ENCODE measurements at regions not wholly inside any gene's neighbourhood (a gene's known extent, or its start where the extent isn't known, plus 50 kb on each side); places are given as distances from the start of the nearest gene placed in this dataset.
"Not testable (repeated sequence)": the region's sequence is repeated elsewhere in the genome, so short reads cannot be mapped to it uniquely, and the experiment has no call there.

- H3K4me1 ChIP-seq (ENCODE audit: control insufficient read depth in 4 of 4, insufficient read depth in 4 of 4, low read length in 3 of 4); H3K9ac ChIP-seq (ENCODE audit: low read depth in 1 of 2, low read length in 2 of 2); H3K4me3 ChIP-seq (ENCODE audit: low read depth in 1 of 3, low read length in 3 of 3); H3K27me3 ChIP-seq (ENCODE audit: control insufficient read depth in 4 of 4, insufficient read depth in 4 of 4, low read length in 3 of 4); DNase-seq (ENCODE audit: low spot score); H3K9me3 ChIP-seq (ENCODE audit: control insufficient read depth in 4 of 4, low read length in 3 of 4); H3K27ac ChIP-seq (ENCODE audit: low read depth in 1 of 2, low read length in 2 of 2); H3K36me3 ChIP-seq (ENCODE audit: control insufficient read depth in 4 of 4, insufficient read depth in 3 of 4, low read depth in 1 of 4, low read length in 3 of 4): not testable (repeated sequence)
- 72% methylated on average over 2 of the region's 2 CpGs for WGBS
Observed at GRCh38 chr6:56780109-56780508, 137.4 kb upstream of the DST start.

GRCh38 chr6:56778503-56778902 lies 135.8 kb upstream of the DST start:
- not testable (repeated sequence) for DNase-seq (ENCODE audit: low spot score); H3K9ac ChIP-seq (ENCODE audit: low read depth in 1 of 2, low read length in 2 of 2); H3K4me3 ChIP-seq (ENCODE audit: low read depth in 1 of 3, low read length in 3 of 3); H3K36me3 ChIP-seq (ENCODE audit: control insufficient read depth in 4 of 4, insufficient read depth in 3 of 4, low read depth in 1 of 4, low read length in 3 of 4); H3K27ac ChIP-seq (ENCODE audit: low read depth in 1 of 2, low read length in 2 of 2); H3K27me3 ChIP-seq (ENCODE audit: control insufficient read depth in 4 of 4, insufficient read depth in 4 of 4, low read length in 3 of 4); H3K9me3 ChIP-seq (ENCODE audit: control insufficient read depth in 4 of 4, low read length in 3 of 4); H3K4me1 ChIP-seq (ENCODE audit: control insufficient read depth in 4 of 4, insufficient read depth in 4 of 4, low read length in 3 of 4)
- 84% methylated on average over 2 of the region's 2 CpGs for WGBS

- no peaks in the 10 kb centered on the region for H3K27me3 ChIP-seq (ENCODE audit: control insufficient read depth in 4 of 4, insufficient read depth in 4 of 4, low read length in 3 of 4)
- no peaks in the 10 kb centered on the region for H3K9me3 ChIP-seq (ENCODE audit: control insufficient read depth in 4 of 4, low read length in 3 of 4)
- WGBS, result 75% methylated on average over 4 of the region's 4 CpGs
- no peak overlapping the region for H3K4me3 ChIP-seq (ENCODE audit: low read depth in 1 of 3, low read length in 3 of 3)
- TF ChIP-seq CTCF (IDR thresholded peaks at IDR 0.05; ENCODE audit: low read depth, low read length, missing input control) (no peak), FOXA1 (IDR thresholded peaks at IDR 0.05) (no peak), JUND (IDR thresholded peaks at IDR 0.05) (no peak), ZBTB33 (IDR thresholded peaks at IDR 0.05) (no peak), MAX (IDR thresholded peaks at IDR 0.05) (no peak), FOXA2 (IDR thresholded peaks at IDR 0.05) (no peak), NR2F2 (IDR thresholded peaks at IDR 0.05) (no peak), HNF4A (conservative IDR thresholded peaks at IDR 0.05) (no peak), EGR1 (IDR thresholded peaks at IDR 0.05; ENCODE audit: low read depth in 2 of 2) (no peak), TAF1 (conservative IDR thresholded peaks at IDR 0.05) (no peak), SP1 (IDR thresholded peaks at IDR 0.05) (no peak), HNF4G (IDR thresholded peaks at IDR 0.05) (no peak), ATF3 (IDR thresholded peaks at IDR 0.05) (no peak)
- no peak overlapping the region for H3K27ac ChIP-seq (ENCODE audit: low read depth in 1 of 2, low read length in 2 of 2)
- H3K36me3 ChIP-seq (ENCODE audit: control insufficient read depth in 4 of 4, insufficient read depth in 3 of 4, low read depth in 1 of 4, low read length in 3 of 4), result no peaks in the 10 kb centered on the region
- no peaks in the 10 kb centered on the region for H3K4me1 ChIP-seq (ENCODE audit: control insufficient read depth in 4 of 4, insufficient read depth in 4 of 4, low read length in 3 of 4)
- DNase-seq (ENCODE audit: low spot score), result no peak
- no peak overlapping the region for H3K9ac ChIP-seq (ENCODE audit: low read depth in 1 of 2, low read length in 2 of 2)
Observed at GRCh38 chr6:56775498-56776166, 132.9 kb upstream of the DST start.
